Stimulated activated CD4-positive, alpha-beta T cell treated with anti-CD3 and anti-CD28 coated beads, Interleukin-4, amount 100 ng/mL, for 24 hours (primary cell): ENCODE measurements at regions not wholly inside any gene's neighbourhood (a gene's known extent, or its start where the extent isn't known, plus 50 kb on each side); places are given as distances from the start of the nearest gene placed in this dataset.

Source experiments
- DNase-seq: peaks from one replicate; pipeline ENCODE4 v3.0.0-alpha.2; 2020

DNA sequence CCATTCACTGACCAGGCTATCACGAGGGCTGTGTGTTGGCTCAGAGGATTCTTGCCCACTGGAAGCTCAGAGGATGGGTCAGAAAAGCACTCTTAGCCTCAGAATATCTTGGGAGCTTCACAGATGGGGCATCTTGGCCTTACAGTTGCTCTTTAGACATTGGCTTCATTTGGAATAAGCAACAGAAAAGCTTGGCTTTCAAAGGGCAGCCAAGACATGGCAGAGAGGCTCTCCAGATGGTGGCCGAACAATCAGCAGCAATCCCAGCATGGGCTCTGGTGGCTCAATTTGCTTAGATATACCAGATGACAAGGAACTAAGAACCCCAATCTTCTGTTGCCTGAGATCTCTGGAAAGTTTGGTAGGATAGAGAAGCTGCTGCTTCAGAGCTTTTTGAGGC, 446.2 kb downstream of the ADRA2A start:
- no peak for DNase-seq

DNA sequence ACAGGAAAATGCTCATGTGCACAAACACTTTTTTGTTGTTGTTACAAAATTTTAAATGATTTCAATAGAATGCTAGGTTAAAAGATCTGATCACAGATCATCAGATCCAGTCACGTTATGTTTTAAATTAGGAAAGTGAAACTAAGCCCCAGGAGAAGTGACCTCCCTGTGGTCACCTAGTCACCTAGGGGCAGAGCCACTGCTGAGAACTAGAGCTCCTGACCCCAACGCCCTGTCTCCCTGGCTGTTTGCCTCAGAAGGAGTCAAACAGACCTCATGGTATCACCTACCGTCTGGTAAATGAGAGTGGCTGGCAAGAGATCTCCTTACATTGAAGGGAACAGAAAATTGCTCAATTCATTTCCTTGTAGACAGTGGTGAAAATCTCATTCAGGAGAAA, 447.3 kb downstream of the ADRA2A start:
- no peak for DNase-seq

GRCh38 chr10:111525696-111526095, 448.9 kb downstream of the ADRA2A start:
- no peak for DNase-seq

DNA sequence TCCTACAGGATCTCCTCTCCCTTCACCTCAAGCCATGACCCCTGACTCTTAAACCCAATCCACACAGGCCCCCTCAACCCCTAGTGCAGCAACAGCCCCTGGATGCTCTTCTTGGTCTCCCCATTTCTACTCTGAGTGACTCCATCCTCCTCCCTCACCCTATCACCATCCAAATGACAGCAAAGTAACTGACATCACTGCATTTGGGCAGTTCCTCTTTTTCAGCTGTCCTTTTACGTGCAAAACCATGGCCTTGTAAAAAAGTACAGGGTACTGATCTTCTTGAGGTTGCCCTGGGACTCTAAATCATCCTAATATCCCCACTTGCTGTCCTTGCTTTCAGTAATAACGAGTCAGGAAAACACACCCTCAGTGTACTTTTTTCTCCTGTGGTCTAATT, 454.9 kb downstream of the ADRA2A start:
- no peak for DNase-seq

DNA sequence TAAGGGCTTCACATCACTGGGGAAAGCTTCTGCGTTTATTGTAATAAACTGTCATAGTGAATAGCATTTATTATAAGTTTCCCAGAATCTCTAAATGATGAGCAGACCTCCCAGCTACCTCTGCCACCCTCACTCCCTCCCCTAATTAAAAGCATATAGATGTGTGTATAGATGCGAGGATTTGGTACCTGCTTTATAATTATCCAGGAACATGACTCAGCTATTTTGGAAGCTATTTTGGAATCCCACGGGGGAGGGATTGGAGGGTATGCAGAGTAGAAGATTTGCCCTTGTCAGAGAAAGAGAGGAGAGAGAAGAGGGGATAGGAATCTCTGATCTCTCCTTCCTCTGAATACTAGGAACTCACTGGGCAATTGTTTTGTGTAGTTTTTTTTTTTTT, 455.3 kb downstream of the ADRA2A start:
- DNase-seq: no peak

- DNase-seq: no peak
These were observed 462.4 kb downstream of the ADRA2A start for GRCh38 chr10:111539246-111539645.

GRCh38 chr10:111543854-111544253, 467.0 kb downstream of the ADRA2A start:
- DNase-seq: no peak

DNA sequence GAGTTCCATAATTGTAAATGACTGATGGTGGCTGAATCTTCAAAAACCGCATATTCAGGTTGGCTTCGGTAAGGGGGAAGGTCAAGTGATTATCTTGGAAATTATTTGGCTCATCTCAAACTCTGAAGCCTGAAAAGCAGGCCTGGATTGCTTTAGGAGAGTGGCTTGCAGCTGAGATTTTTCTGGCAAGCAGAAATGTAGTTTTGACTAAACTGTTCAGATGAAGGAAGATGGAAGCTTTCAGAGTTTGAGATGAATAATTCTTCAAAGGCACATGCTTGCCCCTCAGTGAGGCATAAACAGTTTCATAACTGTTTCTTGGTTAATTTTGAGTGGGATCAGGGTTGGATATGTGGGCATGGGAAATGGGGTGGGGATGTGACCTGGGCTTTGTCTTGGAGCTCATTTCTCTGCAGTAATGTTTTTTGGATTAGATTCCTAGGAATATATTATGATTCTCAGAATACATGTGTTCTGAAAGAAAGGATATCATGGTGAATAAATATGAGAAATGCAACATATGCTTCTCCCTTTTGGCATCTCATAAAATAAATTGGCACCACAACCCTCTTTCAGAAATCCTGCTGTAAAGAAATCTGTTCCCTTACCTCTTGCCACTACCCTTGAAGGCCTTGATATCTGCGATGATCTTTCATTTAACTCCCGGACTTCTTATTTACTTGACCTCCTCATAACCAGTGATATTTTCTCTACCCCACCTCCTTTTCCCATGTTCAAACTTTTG, 469.2 kb downstream of the ADRA2A start:
- no peak for DNase-seq

GRCh38 chr10:111548084-111548726, 471.4 kb downstream of the ADRA2A start:
- DNase-seq: no peak

DNA sequence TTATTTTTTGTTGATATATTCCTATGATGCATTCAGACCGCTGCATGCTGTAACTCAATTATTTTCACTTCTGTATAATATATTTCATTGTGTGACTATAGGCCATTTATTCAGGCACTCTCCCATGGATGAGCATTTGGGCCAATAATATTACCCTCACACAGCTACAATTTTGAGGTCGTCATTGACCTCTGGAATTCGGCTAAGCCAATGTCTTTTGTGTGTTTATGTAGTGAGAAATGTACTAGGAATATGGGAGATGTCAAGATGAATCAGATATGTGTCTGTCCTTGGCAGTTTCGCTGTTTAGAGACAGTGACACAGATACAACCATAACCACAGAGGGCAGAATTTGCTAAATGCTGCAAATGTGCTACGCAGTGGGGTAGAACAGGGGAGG, 474.2 kb downstream of the ADRA2A start:
- DNase-seq: no peak

- DNase-seq: no peak
These were observed 479.8 kb downstream of the ADRA2A start for GRCh38 chr10:111556666-111557065.

DNA sequence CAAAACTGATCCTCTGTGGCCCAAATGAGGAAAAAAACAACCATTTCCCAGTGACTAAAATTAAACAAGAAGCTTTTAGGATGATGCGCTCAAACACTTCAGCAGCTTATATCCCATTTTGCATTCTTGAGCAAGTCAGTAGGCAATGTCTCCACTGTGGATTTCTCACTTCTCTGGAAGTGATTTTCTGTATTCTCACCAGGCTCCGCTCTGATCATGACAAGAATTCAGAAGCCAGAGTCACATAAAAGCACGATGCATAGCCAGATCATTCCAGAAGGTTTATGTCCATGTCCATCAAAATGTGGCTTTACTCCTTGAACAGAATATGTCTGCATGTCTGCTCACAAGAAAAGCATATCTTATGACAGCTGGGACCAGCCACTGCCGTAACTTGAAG, 481.4 kb downstream of the ADRA2A start:
- no peak for DNase-seq

DNA sequence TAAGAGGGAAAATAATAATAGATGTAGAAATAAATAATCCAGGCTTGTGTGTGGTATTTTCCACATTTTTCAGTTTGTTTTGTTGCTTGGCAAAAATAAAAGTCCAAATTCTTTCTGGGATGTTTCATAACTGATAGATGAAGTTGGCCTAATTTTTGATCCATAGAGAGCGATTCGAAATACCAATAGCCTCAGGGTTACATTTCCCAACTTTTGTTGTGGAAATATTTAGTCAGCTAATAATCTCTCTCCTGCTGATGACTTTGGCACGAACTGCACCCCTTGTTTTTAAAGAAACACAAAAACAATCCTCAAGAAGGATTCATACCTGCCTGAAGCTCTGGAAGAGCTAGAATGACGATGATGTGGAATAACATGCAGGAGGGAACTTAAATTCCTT, 483.2 kb downstream of the ADRA2A start:
- DNase-seq: no peak

GRCh38 chr10:111561124-111561523, 484.3 kb downstream of the ADRA2A start:
- no peak for DNase-seq

DNA sequence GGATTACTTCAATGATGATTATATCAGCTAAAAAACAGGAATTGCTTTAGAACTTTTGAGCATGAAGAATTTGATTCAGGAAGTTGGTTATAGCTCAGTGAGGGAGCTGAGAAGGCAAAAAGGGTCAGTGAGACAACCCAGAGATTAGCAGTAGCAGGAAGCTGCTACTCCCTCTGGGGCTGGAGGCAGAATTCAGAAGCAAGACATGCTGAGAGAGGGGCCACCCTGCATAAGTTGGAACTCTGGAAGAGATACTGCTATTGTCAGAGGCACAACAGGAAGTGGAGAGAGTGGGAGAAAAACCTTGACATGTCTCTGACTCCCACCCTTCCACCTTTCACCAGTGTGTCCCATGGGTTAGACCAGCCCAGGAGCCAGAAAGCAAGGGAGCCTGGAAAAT, 488.7 kb downstream of the ADRA2A start:
- DNase-seq: no peak

DNA sequence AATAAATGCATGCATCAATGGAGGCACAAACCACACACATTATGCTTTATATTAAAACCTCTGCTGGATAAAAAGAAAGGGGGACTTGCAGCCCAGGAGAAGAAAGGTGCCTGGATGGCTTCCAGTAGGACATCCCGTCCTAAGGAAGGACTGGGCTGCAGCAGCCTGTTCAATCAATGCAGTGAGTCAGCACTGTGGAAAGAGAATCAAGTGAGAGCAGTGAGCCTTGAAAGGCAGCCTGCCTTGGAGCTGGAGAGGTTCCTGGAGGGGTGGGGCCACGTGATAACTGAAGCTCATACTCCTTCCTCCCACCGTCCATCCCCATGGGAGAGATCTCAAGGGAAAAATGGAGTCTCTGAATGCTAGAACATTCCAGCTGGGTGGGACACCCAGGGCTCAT, 501.2 kb downstream of the ADRA2A start:
- DNase-seq: no peak

DNA sequence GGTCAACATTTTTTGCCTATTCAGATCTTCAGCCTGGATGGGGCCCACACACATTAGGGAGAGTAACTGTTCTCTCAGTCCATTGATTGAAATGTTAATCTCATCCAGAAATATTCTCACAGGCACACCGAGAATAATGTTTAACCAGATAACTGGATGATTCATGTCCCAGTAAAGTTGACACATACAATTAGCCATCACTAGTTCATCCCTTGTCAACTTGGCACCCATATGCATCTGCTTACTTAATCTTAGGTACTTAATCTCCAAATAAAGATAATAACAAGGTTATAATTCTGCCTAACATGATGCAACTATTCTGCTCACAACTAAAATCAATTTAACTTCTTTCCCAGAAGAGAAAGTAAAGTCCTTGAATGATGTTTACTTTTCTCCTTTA, 502.6 kb downstream of the ADRA2A start:
- DNase-seq: no peak

DNA sequence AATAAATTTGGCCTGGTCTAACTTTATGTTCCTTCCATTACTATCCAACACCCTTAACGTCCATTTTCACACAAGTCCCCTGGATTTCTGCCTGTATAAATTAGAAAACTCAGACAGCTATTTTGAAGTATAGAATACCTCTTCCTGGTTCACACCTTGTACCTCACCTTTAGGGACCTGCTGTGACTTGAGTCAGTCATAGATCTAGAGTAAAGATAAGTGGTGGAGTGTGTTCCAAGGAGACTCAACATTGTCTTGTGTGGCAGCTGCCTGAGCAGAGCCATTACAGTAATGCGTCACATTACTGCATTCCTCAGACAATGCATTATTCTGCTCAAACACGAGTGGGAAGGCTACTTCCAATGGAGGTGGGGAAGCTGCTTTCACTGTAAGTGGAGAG, 513.9 kb downstream of the ADRA2A start:
- no peak for DNase-seq

DNA sequence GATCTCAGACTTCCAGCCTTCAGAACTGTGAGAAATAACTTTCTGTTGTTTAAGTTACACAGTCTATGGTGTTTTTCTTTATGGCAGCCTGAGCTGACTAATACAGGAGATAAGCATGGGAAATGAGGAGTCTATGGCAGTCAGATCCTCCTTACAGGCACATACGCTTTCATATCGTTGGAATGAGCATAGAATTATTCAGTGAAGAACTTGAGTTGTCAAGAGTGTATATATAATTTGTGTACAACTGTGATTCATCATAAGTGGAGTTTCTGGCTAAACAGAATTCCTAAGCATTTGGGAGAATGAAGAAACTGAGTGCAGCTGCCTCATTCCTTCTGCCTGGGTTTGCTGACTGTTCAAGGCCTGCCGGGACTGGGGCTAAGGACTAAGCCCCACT, 516.7 kb downstream of the ADRA2A start:
- DNase-seq: no peak

GRCh38 chr10:111595173-111595572, 518.3 kb downstream of the ADRA2A start:
- no peak for DNase-seq

GRCh38 chr10:111598433-111599059, 521.7 kb downstream of the ADRA2A start:
- peak; percentile 45 for DNase-seq

GRCh38 chr10:111599943-111600342, 523.1 kb downstream of the ADRA2A start:
- DNase-seq: no peak

DNA sequence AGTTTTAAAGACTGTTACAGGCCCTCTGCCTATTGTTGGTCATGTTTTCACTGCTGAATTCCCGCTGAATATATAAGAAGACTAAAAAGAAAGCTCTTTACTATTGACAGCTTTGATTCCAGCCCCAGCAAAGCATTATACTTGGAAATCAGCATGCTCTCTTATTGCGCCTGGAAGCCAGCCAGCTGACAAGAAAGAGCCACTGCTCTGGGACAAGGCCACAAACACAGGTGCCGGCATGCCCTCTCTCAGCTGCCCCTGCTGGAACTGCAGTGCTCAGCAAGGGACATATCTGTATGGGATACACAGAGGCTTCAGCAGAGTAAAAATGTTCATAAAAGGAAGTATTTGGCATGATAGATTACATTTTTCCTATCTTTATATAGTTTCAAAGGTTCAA, 523.9 kb downstream of the ADRA2A start:
- no peak for DNase-seq

- DNase-seq: no peak
These were observed 535.4 kb downstream of the ADRA2A start for GRCh38 chr10:111612273-111612672.
